HG03039 (cell line): ENCODE measurements at regions not wholly inside any gene's neighbourhood (a gene's known extent, or its start where the extent isn't known, plus 50 kb on each side); places are given as distances from the start of the nearest gene placed in this dataset.

Source experiments
- ATAC-seq: cut with Tn5 transposase; IDR thresholded peaks from one replicate; pipeline ENCODE4 v1.9.1; 2021; ENCODE audit warnings: mild to moderate bottlenecking, moderate library complexity; ENCODE audit not compliant: unreplicated experiment

DNA sequence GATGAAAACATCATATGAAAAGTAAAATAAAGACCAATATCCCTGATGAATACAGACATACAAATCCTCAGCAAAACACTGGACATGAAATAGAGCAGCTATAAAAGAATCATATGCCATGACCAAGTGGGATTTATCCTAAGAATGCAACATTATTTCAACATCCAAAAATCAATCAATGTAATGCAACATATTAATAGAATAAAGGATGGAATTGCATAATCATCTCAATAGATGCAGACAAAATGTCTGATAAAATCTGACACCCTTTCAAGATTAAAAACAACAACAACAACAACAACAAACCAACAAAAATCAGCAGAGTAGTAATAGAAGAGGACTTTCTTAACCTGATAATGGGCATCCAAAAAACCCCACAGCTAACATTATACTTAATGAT lies 63.8 kb upstream of the IL1R1 start:
- ATAC-seq: no peak

DNA sequence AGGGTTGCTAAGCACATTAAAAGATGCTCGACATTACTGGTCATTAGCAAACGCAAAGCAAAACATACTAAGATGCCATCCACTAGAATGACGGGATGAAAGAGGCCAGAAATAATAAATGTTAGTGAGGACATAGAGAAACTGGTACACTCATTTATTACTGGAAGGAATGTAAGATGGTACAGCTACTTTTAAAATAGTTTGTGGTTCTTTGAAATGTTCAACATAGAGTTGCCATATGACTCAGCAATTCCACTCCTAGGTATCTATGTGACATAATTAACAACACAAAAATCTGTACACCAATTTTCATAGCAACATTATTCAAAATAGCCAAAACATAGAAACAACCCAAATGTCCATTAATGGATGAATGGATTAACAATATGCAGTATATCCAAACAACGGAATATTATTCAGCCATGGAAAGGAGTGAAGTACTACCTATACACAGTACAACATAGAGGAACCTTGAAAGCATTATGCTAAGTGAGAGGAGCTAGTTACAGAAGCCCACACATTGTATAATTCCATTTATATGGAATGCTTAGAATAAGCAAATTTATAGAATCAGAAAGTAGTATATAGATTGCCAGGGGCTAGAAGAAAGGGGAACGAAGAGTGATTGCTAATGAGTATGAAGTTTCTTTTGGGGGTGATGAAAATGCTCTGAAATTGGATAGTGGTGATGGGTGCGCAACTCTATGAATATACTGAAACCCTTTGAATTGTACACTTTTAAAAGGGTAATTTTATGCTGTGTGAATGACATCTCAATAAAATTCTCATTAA lies 61.9 kb upstream of the IL1R1 start:
- ATAC-seq: no peak

DNA sequence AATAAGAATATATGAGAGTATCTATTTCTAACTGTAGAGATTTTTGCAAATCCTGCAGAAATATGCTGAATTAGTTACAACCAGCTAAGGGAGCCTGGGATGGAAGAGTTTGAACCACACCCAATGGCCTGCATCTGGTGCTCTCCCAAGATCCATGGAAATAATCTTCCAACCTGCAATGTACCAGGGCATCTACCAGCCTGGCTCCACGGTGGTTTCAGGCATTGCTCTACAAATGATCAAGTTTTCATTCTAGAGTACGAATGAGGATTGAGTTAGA lies 61.4 kb upstream of the IL1R1 start:
- no peak for ATAC-seq

DNA sequence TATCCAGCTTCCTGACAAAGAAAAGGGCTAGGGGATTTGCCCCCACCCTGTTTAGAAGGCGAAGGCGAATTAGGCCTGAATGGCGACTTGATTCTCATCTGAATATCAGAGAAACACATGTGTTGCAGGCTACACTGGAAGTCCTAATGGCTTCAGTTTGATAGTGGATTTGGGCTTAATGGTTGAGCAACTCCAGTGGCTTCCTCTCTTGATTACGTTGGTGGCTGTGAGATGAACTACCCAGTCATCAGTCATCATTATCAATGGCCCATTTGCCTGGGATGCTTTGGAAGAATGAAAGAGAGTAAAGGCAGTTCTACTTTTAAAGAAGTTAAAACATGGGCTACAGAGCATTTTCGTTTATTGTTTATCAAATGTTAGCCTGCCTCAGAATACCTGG lies 60.9 kb upstream of the IL1R1 start:
- no peak for ATAC-seq

DNA sequence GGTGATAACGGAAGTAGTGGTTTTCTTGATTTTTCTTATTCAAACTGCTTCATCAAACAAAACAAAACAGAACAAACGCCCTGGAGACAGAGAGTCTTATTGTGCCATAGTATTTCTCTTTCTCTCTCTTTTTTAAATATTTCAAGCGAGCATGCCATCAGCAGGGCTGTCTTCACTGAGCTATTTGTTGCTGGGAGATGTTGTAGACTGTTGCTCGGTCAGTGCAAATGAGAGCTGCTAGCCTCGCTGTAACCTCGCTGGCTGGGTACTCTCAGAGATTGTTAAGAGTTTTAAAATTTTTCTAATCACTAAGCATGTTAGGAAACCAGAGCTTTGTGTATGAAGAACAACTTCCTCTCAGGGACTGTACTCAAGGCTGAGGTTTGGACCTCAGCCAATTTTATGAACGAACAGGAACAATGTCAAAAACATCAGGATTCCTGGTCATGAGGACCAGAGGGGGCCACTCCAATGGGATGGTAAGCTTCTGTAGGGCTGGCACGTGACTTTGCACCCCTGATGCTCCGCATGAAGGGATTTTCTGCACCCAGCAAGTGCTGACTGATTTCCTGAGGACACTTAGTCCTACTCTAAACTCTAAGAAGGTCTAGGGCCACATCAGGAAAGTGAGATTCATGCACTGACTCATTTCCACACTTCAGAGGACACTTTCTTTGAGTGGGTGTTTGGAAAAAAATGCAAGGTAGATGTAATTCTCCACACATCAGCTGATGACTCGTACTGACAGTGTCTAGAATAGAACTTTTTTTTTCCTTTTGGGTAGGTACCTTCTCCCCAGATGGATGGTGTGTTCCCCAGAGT lies 59.8 kb upstream of the IL1R1 start:
- ATAC-seq: peak; percentile 81

DNA sequence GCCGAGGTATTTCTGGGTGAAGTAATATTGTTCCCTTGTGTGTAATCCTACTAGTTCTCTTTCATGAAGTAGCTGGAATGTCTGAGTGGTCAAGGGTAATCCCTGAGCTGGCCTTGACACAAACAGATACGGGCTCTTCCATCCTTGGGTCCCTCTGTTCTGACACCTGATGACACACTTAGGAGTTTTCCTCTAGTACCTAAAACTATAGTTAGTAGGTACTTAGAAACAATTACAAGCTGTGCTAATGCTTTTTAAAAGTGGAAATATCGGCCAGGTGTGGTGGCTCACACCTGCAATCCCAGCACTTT lies 59.2 kb upstream of the IL1R1 start:
- ATAC-seq: no peak

DNA sequence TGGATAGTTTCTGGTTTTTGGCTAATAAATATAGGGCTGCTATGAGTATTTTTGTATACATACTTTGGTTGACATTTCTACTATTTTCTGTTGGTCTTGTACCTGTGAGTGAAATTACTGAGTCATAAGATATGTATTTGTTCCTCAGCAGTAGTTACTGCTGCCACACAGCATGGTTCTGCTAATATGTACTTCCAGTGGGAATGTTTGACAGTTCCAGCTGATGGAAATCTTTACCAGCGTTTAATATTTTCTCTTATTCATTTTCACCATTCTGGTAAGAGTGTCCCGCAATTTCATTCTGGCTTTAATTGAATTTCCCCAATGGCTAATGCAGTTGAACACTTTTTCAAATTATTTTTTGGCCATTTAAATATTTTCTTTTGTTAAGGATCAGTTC lies 57.9 kb upstream of the IL1R1 start:
- no peak for ATAC-seq

DNA sequence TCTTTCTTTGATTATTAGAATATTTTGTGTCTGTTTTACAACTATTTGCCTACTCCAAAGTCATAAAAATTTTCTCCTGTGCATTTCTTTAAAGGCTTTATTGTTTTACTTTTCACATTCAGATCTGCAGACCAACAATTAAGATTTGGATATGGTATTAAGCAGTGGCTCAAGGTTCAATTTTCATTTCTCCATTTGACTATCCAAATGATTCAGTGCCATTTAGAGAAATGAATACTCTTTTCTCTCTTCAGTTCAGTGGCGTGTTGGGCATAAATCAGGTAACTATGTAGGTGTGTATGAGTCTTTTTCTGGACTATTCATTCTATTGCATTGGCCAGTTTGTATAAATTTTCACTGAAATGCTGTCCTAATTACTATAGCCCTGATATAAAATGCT lies 57.3 kb upstream of the IL1R1 start:
- ATAC-seq: no peak

DNA sequence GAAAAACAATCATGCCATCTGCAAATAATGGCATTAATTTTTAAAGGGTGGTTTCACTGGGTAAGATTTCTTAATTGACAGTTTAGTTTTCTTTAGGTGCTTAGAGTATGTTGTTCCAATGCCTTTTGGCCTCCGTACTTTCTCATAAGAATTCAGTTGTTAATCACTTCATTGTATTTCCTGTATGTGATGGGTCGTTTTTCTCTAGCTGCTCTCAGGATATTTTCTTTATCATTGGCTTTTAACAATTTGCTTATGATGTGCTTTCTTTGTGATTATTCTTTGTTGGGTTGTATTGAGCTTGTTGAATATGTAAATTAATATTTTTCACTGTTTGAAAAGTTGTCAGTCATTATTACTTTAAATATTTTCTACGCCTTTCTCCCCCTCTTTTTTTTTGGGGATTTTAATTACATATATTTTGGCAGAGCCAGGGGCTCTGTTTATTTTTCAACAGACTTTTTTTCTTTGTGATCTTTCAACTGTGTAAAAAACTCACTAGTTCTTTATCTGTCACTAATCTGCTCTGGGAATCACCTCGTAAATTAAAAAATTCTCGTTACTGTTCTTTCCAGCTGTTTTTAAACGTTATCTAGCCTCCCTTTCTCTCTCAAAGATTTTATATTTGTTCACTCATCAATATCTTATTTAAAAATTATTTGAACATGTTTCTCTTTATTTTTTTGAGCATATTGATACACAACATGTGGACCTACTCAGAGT lies 56.2 kb upstream of the IL1R1 start:
- ATAC-seq: no peak

DNA sequence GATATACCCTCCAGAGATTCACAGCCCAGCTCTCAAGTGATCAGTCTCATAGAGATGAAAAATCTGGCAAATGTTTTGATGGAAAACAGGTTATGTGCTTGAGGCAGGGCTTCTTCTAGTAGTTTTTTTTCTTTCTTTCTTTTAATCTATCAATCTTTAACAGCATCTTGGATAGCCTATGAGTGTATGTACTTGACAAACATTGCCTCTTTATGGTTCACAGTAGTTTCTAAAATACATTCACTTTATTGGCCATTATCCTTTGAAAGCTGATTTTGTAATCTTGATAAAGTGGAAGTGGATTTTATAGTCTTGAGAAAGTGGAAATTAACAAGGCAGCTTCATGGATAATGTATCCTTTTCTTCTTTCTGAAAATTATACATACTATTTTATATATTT lies 51.4 kb upstream of the IL1R1 start:
- no peak for ATAC-seq

DNA sequence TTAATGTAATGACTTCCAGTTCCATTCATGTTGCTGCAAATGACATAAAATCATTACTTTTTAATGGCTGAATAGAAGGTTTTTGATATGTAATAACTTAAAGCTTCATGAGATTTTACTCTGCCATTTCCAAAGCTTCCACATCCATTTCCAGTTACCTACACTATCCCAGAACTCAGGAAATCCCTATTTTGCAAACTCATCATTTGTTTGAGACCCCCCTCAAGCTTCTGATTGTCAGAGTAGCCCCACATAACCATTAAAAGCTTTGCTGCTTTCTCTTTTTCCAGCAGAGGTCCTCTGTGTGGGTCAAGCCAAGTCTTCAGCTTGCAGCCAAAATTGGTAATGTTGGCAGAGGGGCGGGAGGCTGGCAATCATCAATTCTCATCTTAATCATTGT lies 50.6 kb upstream of the IL1R1 start:
- no peak for ATAC-seq

DNA sequence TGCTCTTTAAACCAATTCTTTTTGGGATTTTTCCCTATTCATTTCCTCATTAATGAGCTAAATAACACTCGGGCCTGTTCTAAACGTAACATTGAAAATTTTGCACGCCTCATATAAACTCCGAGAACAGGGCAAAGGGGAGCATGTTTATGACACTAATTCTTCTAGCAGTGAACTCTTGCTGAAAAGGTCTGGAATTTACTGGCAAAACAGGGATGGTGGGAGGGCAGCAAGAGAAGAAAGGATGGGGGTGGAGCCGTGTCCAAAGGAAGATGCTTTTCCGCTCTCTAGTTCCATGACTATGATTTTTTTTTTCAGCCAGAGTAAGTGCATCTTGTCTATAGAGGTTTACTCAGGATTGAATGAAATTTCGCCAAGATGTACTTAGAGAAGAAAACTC lies 50.0 kb upstream of the IL1R1 start:
- no peak for ATAC-seq
